Fibroblast of villous mesenchyme (primary cell): ENCODE measurements at regions not wholly inside any gene's neighbourhood (a gene's known extent, or its start where the extent isn't known, plus 50 kb on each side); places are given as distances from the start of the nearest gene placed in this dataset.

Source experiments
- DNase-seq: peaks from one replicate; pipeline ENCODE4 v3.0.0-alpha.2; 2010; ENCODE audit warnings: low read depth
- H3K4me3 ChIP-seq: 2 replicates; pipeline ENCODE4 v1.5.1; 2011; ENCODE audit warnings: low read depth, mild to moderate bottlenecking, low read length
- CTCF ChIP-seq: IDR thresholded peaks from 2 replicates; pipeline ENCODE4 v1.5.1; 2012; ENCODE audit warnings: low read depth, mild to moderate bottlenecking, low read length; ENCODE audit not compliant: insufficient read depth

DNA sequence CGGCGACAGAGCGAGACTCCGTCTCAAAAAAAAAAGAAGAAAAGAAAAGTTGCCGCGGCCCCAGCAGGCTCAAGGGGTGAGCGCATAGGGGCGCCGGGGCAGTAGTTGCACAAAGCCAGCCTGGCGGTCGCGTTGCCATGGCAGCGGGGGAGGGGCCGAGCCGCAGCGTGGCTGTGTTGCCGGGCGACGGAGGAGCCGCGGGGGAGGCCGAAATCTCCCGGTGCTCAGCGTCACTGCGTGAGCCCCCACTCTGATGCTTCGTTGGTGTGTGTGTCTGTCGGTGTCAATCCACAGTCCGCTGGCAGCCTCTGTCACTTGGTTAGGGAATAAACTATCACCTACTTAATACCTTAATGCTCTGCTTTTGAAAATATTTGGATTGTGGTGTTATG is 82.9 kb upstream of the C1QTNF9B start:
- peak overlapping the region; percentile 74 for H3K4me3 ChIP-seq
- peak; percentile 84 for DNase-seq
- no peak for TF ChIP-seq CTCF

DNA sequence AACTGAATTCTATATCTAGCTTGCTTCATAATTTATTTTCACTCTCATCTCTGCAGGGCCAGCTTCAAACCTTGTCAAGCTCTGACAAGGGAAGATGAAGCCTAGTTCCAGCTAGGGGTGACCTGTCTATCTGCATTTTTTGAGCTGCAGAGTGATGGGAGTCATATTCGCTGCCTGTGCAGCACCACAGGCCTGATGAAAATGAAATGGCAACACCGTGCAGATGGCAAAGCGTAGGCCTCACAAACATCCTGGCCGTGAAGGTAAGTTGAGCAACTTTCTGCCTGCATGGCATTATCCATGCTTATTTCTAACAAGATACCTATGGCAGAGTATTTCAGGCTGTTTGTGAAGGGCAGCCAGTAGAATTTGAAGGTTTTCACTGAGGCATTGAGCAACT is 86.4 kb upstream of the C1QTNF9B start:
- no peak overlapping the region for H3K4me3 ChIP-seq
- TF ChIP-seq CTCF = no peak
- DNase-seq = no peak

- no peak for TF ChIP-seq CTCF
- DNase-seq = no peak
- no peak overlapping the region for H3K4me3 ChIP-seq
These were observed 87.2 kb upstream of the C1QTNF9B start for GRCh38 chr13:23984546-23984945.

- no peak overlapping the region for H3K4me3 ChIP-seq
- no peak for TF ChIP-seq CTCF
- no peak for DNase-seq
These were observed 87.8 kb upstream of the C1QTNF9B start for GRCh38 chr13:23985060-23985459.

DNA sequence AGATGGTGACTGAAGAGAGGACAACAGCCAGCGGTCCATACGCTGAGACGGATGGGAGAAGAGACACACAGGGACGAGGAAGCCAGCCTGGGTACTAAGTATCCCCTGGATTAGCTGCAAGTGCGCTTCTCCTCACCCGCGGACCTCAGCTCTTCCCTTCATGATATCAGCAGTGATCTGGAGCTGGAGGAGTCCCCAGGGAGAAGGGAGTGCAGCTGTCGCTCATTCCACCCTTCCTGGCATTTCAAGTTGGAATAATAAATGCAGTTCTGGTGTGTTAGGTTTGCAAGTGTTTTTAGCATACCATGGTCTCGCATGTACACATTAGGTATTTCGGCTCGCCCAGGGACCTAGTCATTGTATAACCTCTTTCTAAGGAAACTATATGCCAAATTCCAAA is 88.5 kb upstream of the C1QTNF9B start:
- TF ChIP-seq CTCF = no peak
- DNase-seq = no peak
- no peak overlapping the region for H3K4me3 ChIP-seq

DNA sequence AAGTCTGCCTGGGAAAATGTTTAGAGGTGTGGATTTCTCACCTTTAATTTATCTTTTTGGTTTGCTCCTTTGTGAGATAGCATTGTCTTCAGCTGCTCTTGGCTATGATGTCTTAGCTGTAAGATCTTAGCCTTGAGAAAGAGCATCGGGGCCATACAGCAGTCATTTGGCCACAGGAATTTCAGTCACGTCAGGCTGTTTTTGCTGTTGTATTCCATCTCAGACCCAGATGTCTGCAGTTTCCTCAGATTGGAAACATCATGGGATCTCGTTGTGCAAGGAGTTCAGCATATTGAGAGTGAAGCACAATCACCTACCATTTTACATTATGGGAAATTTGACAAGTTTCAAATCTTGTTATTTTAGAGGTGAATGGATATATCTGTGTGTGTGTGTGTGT is 89.3 kb upstream of the C1QTNF9B start:
- H3K4me3 ChIP-seq = no peak overlapping the region
- no peak for TF ChIP-seq CTCF
- peak; percentile 99 for DNase-seq

DNA sequence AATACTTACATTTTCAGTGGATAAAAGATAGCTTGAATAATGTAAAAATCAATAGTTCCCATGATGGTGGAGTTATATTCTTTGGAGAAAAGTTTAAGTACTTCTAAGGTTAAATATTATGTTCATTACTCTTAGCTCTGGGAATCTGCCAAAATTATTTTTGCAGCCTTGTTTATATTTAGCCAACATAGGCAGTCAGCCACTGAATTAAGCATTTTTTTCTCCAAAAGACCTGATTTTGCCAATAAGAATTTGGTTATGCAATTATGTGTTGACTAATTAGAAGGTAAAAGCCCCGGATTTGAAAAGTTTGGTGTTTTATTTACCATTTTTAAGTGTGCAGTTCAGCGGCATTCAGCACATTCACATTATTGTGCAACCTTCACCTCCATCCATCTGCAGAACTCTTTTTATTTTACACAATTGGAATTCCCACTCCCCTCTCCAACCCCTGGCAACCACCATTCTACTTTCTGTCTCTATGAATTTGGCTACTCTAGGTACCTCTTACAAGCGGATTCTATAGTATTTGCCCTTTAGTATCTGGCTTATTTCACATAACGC is 90.1 kb upstream of the C1QTNF9B start:
- peak; percentile 82 for DNase-seq
- TF ChIP-seq CTCF = no peak
- H3K4me3 ChIP-seq = no peak overlapping the region
